Neuronal stem cell (in vitro differentiated cells): ENCODE measurements at regions not wholly inside any gene's neighbourhood (a gene's known extent, or its start where the extent isn't known, plus 50 kb on each side); places are given as distances from the start of the nearest gene placed in this dataset.
"Not testable (repeated sequence)": the region's sequence is repeated elsewhere in the genome, so short reads cannot be mapped to it uniquely, and the experiment has no call there.

Source experiments
- DNase-seq: peaks from one replicate; pipeline ENCODE4 v3.0.0-alpha.2; 2013; ENCODE audit warnings: low spot score
- H2AFZ ChIP-seq: one replicate; pipeline ENCODE4 v1.6.1; 2013; ENCODE audit warnings: mild to moderate bottlenecking, low read length, inconsistent platforms
- H2AK5ac ChIP-seq: 2 replicates; pipeline ENCODE4 v1.6.1; 2013; ENCODE audit warnings: low read depth, mild to moderate bottlenecking, inconsistent platforms, low read length, moderate library complexity, mixed read lengths
- H2BK120ac ChIP-seq: 2 replicates; pipeline ENCODE4 v1.6.1; 2013; ENCODE audit warnings: low read depth, mild to moderate bottlenecking, inconsistent platforms, low read length, moderate library complexity, mixed read lengths
- H2BK12ac ChIP-seq: one replicate; pipeline ENCODE4 v1.6.1; 2013; ENCODE audit warnings: low read length, inconsistent platforms
- H2BK15ac ChIP-seq: 2 replicates; pipeline ENCODE4 v1.6.1; 2013; ENCODE audit warnings: mild to moderate bottlenecking, low read length, inconsistent platforms, mixed read lengths
- H2BK5ac ChIP-seq: one replicate; pipeline ENCODE4 v1.6.1; 2013; ENCODE audit warnings: inconsistent platforms, mild to moderate bottlenecking, low read length, moderate library complexity
- H3K14ac ChIP-seq: one replicate; pipeline ENCODE4 v1.6.1; 2013; ENCODE audit warnings: low read length, inconsistent platforms
- H3K18ac ChIP-seq: 2 replicates; pipeline ENCODE4 v1.6.1; 2013; ENCODE audit warnings: low read length, inconsistent platforms
- H3K23ac ChIP-seq: 2 replicates; pipeline ENCODE4 v1.6.1; 2013; ENCODE audit warnings: low read depth, mild to moderate bottlenecking, mixed read lengths, low read length, inconsistent platforms; ENCODE audit not compliant: poor library complexity
- H3K27ac ChIP-seq: replicated peaks from 3 replicates; pipeline ENCODE4 v1.5.1; 2013; ENCODE audit warnings: low read length, inconsistent platforms
- H3K27me3 ChIP-seq, 3 experiments: 2 replicates each; pipeline ENCODE4 v1.6.1; 2013; ENCODE audit warnings: low read length in 3 of 3, mild to moderate bottlenecking in 2 of 3, inconsistent platforms in 1 of 3, low read depth in 1 of 3, mixed read lengths in 1 of 3, moderate library complexity in 1 of 3; ENCODE audit not compliant: control insufficient read depth in 3 of 3, insufficient read depth in 3 of 3
- H3K36me3 ChIP-seq, 2 donors: replicated peaks in 1 of 2; 2 replicates each; pipeline ENCODE4 v1.6.1; 2013; ENCODE audit warnings: low read length in 2 of 2; ENCODE audit not compliant: control insufficient read depth in 2 of 2, insufficient read depth in 2 of 2
- H3K4ac ChIP-seq: 2 replicates; pipeline ENCODE4 v1.6.1; 2013; ENCODE audit warnings: inconsistent platforms, mild to moderate bottlenecking, low read length, moderate library complexity
- H3K4me1 ChIP-seq, 2 donors: 1 replicate in 1 of 2; 2 replicates in 1 of 2; pipeline ENCODE4 v1.6.1; 2013; ENCODE audit warnings: low read length in 2 of 2, low read depth in 1 of 2; ENCODE audit not compliant: control insufficient read depth in 2 of 2, insufficient read depth in 1 of 2
- H3K4me2 ChIP-seq: one replicate; pipeline ENCODE4 v1.6.1; 2013; ENCODE audit warnings: mild to moderate bottlenecking, low read length, inconsistent platforms; ENCODE audit not compliant: insufficient read depth, poor library complexity, severe bottlenecking
- H3K4me3 ChIP-seq, 2 donors: 2 replicates each; pipeline ENCODE4 v1.5.1; 2013; ENCODE audit warnings: low read length in 2 of 2, mild to moderate bottlenecking in 2 of 2, inconsistent platforms in 1 of 2, moderate library complexity in 1 of 2
- H3K79me1 ChIP-seq: one replicate; pipeline ENCODE4 v1.6.1; 2013; ENCODE audit warnings: low read depth, mild to moderate bottlenecking, inconsistent platforms, low read length, moderate library complexity
- H3K9ac ChIP-seq: one replicate; pipeline ENCODE4 v1.6.1; 2013; ENCODE audit warnings: mild to moderate bottlenecking, low read depth, low read length, inconsistent platforms; ENCODE audit not compliant: poor library complexity
- H3K9me3 ChIP-seq, 2 donors: replicated peaks in 1 of 2; 2 replicates each; pipeline versions ENCODE3 to v1.6.1; 2013; ENCODE audit warnings: low read length in 2 of 2, mild to moderate bottlenecking in 2 of 2, inconsistent platforms in 1 of 2, low read depth in 1 of 2, mixed read lengths in 1 of 2, moderate library complexity in 1 of 2; ENCODE audit not compliant: control insufficient read depth in 2 of 2, insufficient read depth in 1 of 2
- H4K8ac ChIP-seq: one replicate; pipeline ENCODE4 v1.6.1; 2013; ENCODE audit warnings: low read depth, mild to moderate bottlenecking, inconsistent platforms, low read length, moderate library complexity
- H4K91ac ChIP-seq: one replicate; pipeline ENCODE4 v1.6.1; 2013; ENCODE audit warnings: low read length, low read depth, mild to moderate bottlenecking, inconsistent platforms; ENCODE audit not compliant: poor library complexity
- WGBS, 2 donors: extraction: QIAGEN DNeasy Blood & Tissue Kit; methylation state at CpG; one replicate each; pipeline ENCODE4 v1.1.7; 2013; ENCODE audit warnings: missing lambda C conversion rate in 2 of 2, mixed read lengths in 1 of 2; ENCODE audit not compliant: insufficient read length in 2 of 2, insufficient replicate concordance in 1 of 2; ENCODE audit errors: extremely low coverage in 2 of 2; 5-methylcytosine and 5-hydroxymethylcytosine counted together

GRCh38 chr2:37771600-37772088 is 100.2 kb upstream of the CDC42EP3 start:
- Histone ChIP-seq H3K4ac (no peak overlapping the region), H3K18ac (no peak overlapping the region), H3K27ac (no peak overlapping the region), H2BK120ac (no peak overlapping the region), H2BK15ac (no peak overlapping the region), H4K91ac (peak overlapping the region; percentile 23), H2BK5ac (no peak overlapping the region), H3K9me3 (no peaks in the 10 kb centered on the region), H3K9ac (no peak overlapping the region), H3K27me3 (no peaks in the 10 kb centered on the region), H2AFZ (no peak overlapping the region), H3K4me3 (no peak overlapping the region), H2BK12ac (no peak overlapping the region), H3K4me2 (no peak overlapping the region), H4K8ac (no peak overlapping the region), H3K36me3 (no peaks in the 10 kb centered on the region), H3K79me1 (no peaks in the 10 kb centered on the region), H2AK5ac (peak overlapping the region; percentile 18), H3K23ac (no peak overlapping the region), H3K4me1 (peaks cover 0 to 2% of the 10 kb centered on the region in 2 donors), H3K14ac (no peak overlapping the region)
- no CpG with 5 or more reads among the region's 3 CpGs for WGBS, 2 donors
- no peak for DNase-seq

GRCh38 chr2:37773371-37774130 is 102.1 kb upstream of the CDC42EP3 start:
- Histone ChIP-seq H3K27me3 (no peaks in the 10 kb centered on the region), H2BK15ac (no peak overlapping the region), H3K23ac (no peak overlapping the region), H2BK120ac (no peak overlapping the region), H3K4me3 (no peak overlapping the region), H3K14ac (no peak overlapping the region), H3K9me3 (no peaks in the 10 kb centered on the region), H2AK5ac (no peak overlapping the region), H4K8ac (no peak overlapping the region), H3K9ac (no peak overlapping the region), H2BK5ac (no peak overlapping the region), H3K79me1 (no peaks in the 10 kb centered on the region), H3K36me3 (no peaks in the 10 kb centered on the region), H2BK12ac (no peak overlapping the region), H3K4ac (no peak overlapping the region), H2AFZ (no peak overlapping the region), H3K27ac (no peak overlapping the region), H3K4me1 (peaks cover 0 to 2% of the 10 kb centered on the region in 2 donors), H4K91ac (no peak overlapping the region), H3K18ac (no peak overlapping the region), H3K4me2 (no peak overlapping the region)
- no peak for DNase-seq
- WGBS, 2 donors = no CpG with 5 or more reads among the region's 8 CpGs

GRCh38 chr2:37774171-37774944 is 102.9 kb upstream of the CDC42EP3 start:
- H2BK12ac ChIP-seq, H2BK15ac ChIP-seq, H3K9me3 ChIP-seq, H2BK120ac ChIP-seq, H2BK5ac ChIP-seq, H3K4me1 ChIP-seq, H3K4me2 ChIP-seq, H3K23ac ChIP-seq, H4K8ac ChIP-seq, H2AFZ ChIP-seq, H2AK5ac ChIP-seq, H3K36me3 ChIP-seq, H4K91ac ChIP-seq, H3K18ac ChIP-seq, H3K4ac ChIP-seq, DNase-seq, H3K9ac ChIP-seq, H3K27ac ChIP-seq, H3K79me1 ChIP-seq, H3K14ac ChIP-seq, H3K4me3 ChIP-seq, H3K27me3 ChIP-seq: not testable (repeated sequence)
- WGBS, 2 donors = no CpG with 5 or more reads among the region's 6 CpGs
